ENCODE measurements at regions not wholly inside any gene's neighbourhood (a gene's known extent, or its start where the extent isn't known, plus 50 kb on each side); places are given as distances from the start of the nearest gene placed in this dataset.
"Not testable (repeated sequence)": the region's sequence is repeated elsewhere in the genome, so short reads cannot be mapped to it uniquely, and the experiment has no call there.

DNA sequence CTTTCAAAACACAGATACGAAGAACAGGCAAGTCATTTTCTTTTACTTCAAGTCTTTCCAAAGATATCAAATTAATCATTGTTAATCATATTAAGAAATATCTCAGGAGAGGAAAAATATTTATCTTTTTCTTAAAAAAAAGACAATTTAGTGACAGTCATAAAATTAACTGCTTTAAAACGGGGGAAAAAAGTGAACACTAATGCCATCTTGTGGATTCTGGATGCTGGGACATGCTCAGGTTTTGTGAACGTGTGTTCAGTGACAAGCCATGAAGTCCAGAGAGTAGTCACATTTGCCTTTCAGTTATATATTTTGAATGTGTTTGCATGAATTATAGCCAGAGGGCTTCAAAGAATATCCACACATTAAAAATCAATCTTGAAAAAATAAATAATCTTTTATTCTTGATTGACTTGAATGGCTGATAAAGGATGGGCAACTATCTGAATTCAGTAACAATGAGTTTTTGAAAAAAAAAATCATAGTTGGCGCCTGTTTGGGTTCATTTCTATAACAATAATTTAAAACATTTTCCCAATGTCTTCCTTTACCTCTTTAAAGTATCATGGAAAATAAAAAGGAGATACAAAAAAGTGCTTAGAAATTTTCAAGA, 74.7 kb upstream of the NOX3 start:
- H3K9me3 Mint-ChIP-seq (ENCODE audit: unreplicated experiment) = no peaks in the 10 kb centered on the region
- no peaks in the 10 kb centered on the region for H3K4me1 Mint-ChIP-seq (ENCODE audit: low read depth, unreplicated experiment)
- H3K36me3 Mint-ChIP-seq (ENCODE audit: unreplicated experiment) = peaks cover 6% of the 10 kb centered on the region
- no peaks in the 10 kb centered on the region for H3K27me3 Mint-ChIP-seq (ENCODE audit: unreplicated experiment)
- H3K27ac Mint-ChIP-seq (ENCODE audit: unreplicated experiment) = no peak overlapping the region
- DNase-seq = no peak
- H3K4me3 Mint-ChIP-seq (ENCODE audit: unreplicated experiment) = no peak overlapping the region
- TF ChIP-seq, protein P1, sequence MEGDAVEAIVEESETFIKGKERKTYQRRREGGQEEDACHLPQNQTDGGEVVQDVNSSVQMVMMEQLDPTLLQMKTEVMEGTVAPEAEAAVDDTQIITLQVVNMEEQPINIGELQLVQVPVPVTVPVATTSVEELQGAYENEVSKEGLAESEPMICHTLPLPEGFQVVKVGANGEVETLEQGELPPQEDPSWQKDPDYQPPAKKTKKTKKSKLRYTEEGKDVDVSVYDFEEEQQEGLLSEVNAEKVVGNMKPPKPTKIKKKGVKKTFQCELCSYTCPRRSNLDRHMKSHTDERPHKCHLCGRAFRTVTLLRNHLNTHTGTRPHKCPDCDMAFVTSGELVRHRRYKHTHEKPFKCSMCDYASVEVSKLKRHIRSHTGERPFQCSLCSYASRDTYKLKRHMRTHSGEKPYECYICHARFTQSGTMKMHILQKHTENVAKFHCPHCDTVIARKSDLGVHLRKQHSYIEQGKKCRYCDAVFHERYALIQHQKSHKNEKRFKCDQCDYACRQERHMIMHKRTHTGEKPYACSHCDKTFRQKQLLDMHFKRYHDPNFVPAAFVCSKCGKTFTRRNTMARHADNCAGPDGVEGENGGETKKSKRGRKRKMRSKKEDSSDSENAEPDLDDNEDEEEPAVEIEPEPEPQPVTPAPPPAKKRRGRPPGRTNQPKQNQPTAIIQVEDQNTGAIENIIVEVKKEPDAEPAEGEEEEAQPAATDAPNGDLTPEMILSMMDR (IDR thresholded peaks at IDR 0.05; ENCODE audit: partially characterized antibody, unreplicated experiment) = peak; percentile 42

DNA sequence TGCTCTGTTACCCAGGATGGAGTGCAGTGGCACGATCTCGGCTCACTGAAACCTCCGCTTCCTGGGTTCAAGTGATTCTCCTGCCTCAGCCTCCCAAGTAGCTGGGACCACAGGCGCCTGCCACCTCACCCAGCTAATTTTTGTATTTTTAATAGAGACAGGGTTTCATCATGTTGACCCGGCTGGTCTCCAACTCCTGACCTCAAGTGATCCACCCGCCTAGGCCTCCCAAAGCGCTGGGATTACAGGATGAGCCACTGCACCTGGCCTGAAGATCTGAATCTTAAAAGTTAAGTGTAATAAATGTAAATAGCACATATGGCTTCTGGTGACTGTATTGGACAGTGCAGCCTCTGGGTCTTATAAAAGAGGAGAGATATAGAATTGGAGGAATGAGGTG, 74.2 kb upstream of the NOX3 start:
- not testable (repeated sequence) for H3K4me1 Mint-ChIP-seq (ENCODE audit: low read depth, unreplicated experiment); H3K27ac Mint-ChIP-seq (ENCODE audit: unreplicated experiment); H3K9me3 Mint-ChIP-seq (ENCODE audit: unreplicated experiment); H3K4me3 Mint-ChIP-seq (ENCODE audit: unreplicated experiment); H3K36me3 Mint-ChIP-seq (ENCODE audit: unreplicated experiment); DNase-seq; H3K27me3 Mint-ChIP-seq (ENCODE audit: unreplicated experiment)

DNA sequence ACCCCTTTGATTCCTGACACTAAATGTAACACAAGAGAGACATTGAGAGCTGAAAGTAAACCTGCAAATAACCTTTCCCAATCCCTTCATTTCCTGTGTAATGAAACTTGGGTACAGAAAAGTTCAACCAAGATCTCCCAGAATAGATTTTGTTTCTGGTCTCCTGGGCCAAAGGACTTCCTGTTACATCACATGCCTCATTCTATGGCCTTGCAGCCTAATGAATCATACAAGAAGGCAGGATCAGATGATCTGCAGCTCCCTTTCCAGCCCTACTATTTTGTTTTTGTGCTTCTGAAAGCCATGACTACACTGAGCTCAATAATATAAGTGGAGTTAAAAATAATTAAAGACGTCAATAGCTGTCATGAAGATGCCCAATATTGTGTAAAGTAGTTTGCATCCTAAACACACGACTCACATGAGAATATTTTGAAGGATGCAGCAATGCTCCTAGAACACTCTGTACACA, 73.4 kb upstream of the NOX3 start:
- Mint-ChIP-seq H3K27me3 (ENCODE audit: unreplicated experiment) (no peaks in the 10 kb centered on the region), H3K27ac (ENCODE audit: unreplicated experiment) (no peak overlapping the region), H3K4me1 (ENCODE audit: low read depth, unreplicated experiment) (no peaks in the 10 kb centered on the region), H3K36me3 (ENCODE audit: unreplicated experiment) (peaks cover 6% of the 10 kb centered on the region), H3K4me3 (ENCODE audit: unreplicated experiment) (no peak overlapping the region), H3K9me3 (ENCODE audit: unreplicated experiment) (no peaks in the 10 kb centered on the region)
- TF ChIP-seq, protein P1 (IDR thresholded peaks at IDR 0.05; ENCODE audit: partially characterized antibody, unreplicated experiment) = no peak
- DNase-seq = no peak

DNA sequence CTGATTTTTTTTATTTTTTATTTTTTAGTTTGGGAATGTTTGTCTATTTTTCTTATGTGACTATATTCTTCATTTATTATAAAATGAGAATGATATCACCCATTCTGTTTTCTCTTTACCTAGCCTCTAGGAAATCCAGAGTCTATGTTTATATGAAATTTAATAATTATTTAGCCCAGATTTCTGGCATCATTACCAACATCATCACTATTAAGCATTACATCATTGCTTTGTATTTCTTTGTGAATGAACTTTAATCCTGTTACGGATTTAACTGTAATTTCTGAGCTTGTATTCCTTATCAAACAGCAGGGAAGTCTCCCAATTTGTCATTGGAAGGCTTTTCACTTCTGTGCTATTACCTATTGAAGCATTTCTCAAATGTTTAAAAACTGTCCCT, 72.7 kb upstream of the NOX3 start:
- no peaks in the 10 kb centered on the region for H3K4me1 Mint-ChIP-seq (ENCODE audit: low read depth, unreplicated experiment)
- no peaks in the 10 kb centered on the region for H3K9me3 Mint-ChIP-seq (ENCODE audit: unreplicated experiment)
- no peaks in the 10 kb centered on the region for H3K27me3 Mint-ChIP-seq (ENCODE audit: unreplicated experiment)
- no peak for DNase-seq
- H3K27ac Mint-ChIP-seq (ENCODE audit: unreplicated experiment) = no peak overlapping the region
- TF ChIP-seq, protein P1 (IDR thresholded peaks at IDR 0.05; ENCODE audit: partially characterized antibody, unreplicated experiment) = no peak
- peaks cover 4% of the 10 kb centered on the region for H3K36me3 Mint-ChIP-seq (ENCODE audit: unreplicated experiment)
- no peak overlapping the region for H3K4me3 Mint-ChIP-seq (ENCODE audit: unreplicated experiment)

DNA sequence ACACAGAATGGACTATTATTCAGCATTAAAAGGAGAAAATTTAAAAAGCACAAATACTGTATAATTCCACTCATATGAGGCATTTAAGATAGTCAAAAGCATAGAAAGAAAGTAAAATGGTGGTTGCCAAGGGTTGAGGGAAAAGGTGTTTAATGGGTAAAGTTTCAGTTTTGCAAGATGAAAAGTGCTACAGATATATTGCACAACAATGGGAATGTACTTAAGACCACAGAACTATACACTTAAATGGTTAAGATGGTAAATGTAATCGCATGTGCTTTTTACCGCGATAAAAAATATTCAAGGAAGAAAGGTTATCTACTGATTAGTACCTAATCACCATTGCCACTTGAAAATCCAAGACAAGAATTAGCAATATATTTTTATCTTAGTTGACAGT, 71.8 kb upstream of the NOX3 start:
- no peak for DNase-seq
- Mint-ChIP-seq H3K4me1 (ENCODE audit: low read depth, unreplicated experiment) (no peaks in the 10 kb centered on the region), H3K9me3 (ENCODE audit: unreplicated experiment) (no peaks in the 10 kb centered on the region), H3K4me3 (ENCODE audit: unreplicated experiment) (no peak overlapping the region), H3K36me3 (ENCODE audit: unreplicated experiment) (no peaks in the 10 kb centered on the region), H3K27me3 (ENCODE audit: unreplicated experiment) (no peaks in the 10 kb centered on the region), H3K27ac (ENCODE audit: unreplicated experiment) (no peak overlapping the region)
- TF ChIP-seq, protein P1 (IDR thresholded peaks at IDR 0.05; ENCODE audit: partially characterized antibody, unreplicated experiment) = no peak
